Kidney tubule cell (primary cell): ENCODE measurements at regions not wholly inside any gene's neighbourhood (a gene's known extent, or its start where the extent isn't known, plus 50 kb on each side); places are given as distances from the start of the nearest gene placed in this dataset.
A peak's percentile ranks its signal among the peaks of the same experiment; 100 is the strongest.

Experiments used
- DNase-seq: peaks from one replicate; pipeline ENCODE4 v3.0.0-alpha.2; 2018; ENCODE audit warnings: low spot score

- peak; percentile 46 for DNase-seq
Measured at GRCh38 chrX:30504309-30504708, 73.3 kb downstream of the TASL start.

DNA sequence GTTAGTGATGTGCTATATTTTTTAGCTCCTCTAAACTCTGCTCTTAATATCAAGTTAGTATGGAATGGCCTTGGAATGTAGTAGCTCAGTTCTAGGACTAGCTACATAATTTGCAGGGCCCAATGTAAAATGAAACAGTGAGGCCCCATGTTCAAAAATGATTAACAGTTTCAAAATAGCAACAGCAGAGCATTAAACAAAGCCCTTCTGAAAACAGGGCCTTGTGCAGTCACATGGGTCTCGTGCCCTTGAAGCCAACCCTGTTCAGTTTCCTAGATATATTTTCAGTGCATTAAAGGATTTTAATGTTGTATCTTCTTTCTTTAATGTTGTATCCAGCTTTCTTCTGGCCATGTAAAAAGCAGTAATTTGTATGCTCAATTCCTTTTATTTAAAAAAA is 82.1 kb downstream of the TASL start:
- no peak for DNase-seq

DNA sequence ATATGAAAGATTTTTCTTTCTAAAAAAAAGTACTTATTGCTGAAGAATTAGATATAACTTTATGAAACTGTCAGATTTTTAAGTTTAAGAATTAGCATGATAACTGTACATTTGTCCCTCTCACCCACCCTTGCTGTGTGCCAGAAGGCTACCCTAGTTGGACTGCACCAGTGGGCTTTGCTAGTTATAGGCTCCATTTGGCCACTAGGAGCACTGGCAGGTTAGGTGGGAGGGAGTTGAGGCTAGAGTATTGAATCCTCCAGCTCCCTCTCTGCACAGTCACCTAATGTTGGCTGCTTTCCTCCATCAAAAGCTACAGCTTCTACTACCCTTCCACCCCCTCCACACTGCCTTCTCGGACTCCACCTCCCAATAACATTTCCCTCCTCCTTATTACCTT is 84.2 kb downstream of the TASL start:
- no peak for DNase-seq

DNA sequence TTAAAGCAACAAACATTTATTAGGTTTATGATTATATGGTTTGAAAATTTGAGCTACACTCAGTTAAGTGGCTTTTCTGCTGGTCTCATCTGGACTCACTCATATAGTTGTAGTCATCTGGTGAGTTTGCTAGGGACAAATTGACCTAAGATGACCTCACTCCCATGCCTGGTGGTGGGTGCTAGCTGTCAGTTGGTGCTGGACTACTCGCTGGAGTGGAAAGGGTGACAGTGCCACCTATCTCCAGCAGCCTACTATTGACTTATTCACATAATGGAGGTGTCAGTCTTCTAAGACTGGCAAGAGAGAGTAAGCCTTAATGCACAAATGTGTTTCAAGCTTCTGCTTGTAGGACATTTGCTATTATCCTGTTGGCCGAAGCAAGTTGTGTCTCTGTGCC is 88.2 kb downstream of the TASL start:
- peak; percentile 66 for DNase-seq

- DNase-seq = peak; percentile 35
Measured at GRCh38 chrX:30488092-30488491, 89.5 kb downstream of the TASL start.

- no peak for DNase-seq
Measured at GRCh38 chrX:30483996-30484395, 93.6 kb downstream of the TASL start.

- DNase-seq = peak; percentile 8
Measured at GRCh38 chrX:30468471-30468870, 109.1 kb downstream of the TASL start.
